SK-N-MC (cell line): ENCODE measurements at regions not wholly inside any gene's neighbourhood (a gene's known extent, or its start where the extent isn't known, plus 50 kb on each side); places are given as distances from the start of the nearest gene placed in this dataset.

Experiments
- EZH2 ChIP-seq: fragments of 200-600 bp; sonication (generic); IDR thresholded peaks from one replicate; pipeline ENCODE4 v1.6.1; 2017; ENCODE audit warnings: antibody characterized with exemption
- FOXP2 ChIP-seq: optimal IDR thresholded peaks from 2 replicates; pipeline ENCODE3; 2011; ENCODE audit warnings: mild to moderate bottlenecking, moderate library complexity; ENCODE audit not compliant: insufficient read depth; ENCODE audit errors: extremely low read length, control extremely low read depth
- POLR2AphosphoS5 ChIP-seq: IDR thresholded peaks from 2 replicates; pipeline ENCODE4 v1.6.1; 2012; ENCODE audit warnings: mild to moderate bottlenecking, low read depth, low read length, borderline replicate concordance

DNA sequence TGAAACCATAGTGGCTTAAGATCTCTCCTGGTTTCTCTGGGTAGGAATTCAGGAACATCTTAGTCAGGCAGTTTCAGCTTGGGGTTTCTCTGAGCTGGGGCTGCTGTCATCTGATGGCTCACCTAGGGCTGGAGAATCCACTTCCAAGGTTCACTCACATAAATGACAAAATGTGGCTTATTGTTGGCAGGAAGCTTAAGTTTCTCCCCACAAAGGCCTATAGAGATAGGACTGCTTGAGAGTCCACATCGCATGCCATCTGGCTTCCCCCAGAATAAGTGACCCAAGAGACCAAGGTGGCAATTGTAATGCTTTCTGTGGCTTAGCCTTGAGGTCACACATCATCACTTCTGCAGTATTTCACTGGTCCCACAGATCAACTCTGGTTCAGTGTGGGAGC, 131.4 kb downstream of the EDN1 start:
- no peak for TF ChIP-seq POLR2AphosphoS5
- TF ChIP-seq EZH2 = no peak
- no peak for TF ChIP-seq FOXP2
